CD4-positive, alpha-beta T cell (primary cell): ENCODE measurements at regions not wholly inside any gene's neighbourhood (a gene's known extent, or its start where the extent isn't known, plus 50 kb on each side); places are given as distances from the start of the nearest gene placed in this dataset.

Experiments
- ATAC-seq: fragments of 200-7000 bp; cut with Tn5 transposase; one replicate; pipeline ENCODE4 v1.10.0; 2022; ENCODE audit warnings: mild to moderate bottlenecking; ENCODE audit not compliant: poor library complexity
- CTCF ChIA-PET: fragments of 350-600 bp; sonication (Branson Sonifier 250); formaldehyde crosslinking; loops from one replicate; lab custom pipeline; 2021; ENCODE audit warnings: antibody characterized with exemption, inconsistent platforms; lab: Charles Lee
- POLR2A ChIA-PET: fragments of 350-600 bp; sonication (Branson Sonifier 250); formaldehyde crosslinking; loops from one replicate; lab custom pipeline; 2021; ENCODE audit warnings: antibody characterized with exemption, inconsistent platforms; lab: Charles Lee
- DNase-seq, 14 experiments: peaks; one replicate each; pipeline ENCODE4 v3.0.0-alpha.2; 2013 to 2020; ENCODE audit warnings: mixed read lengths in 2 of 14
- H3K27ac ChIP-seq, 2 donors: one replicate each; pipeline versions ENCODE4 v1.5.1 to v1.7.0; 2013; ENCODE audit warnings: low read length in 2 of 2, low read depth in 1 of 2, mild to moderate bottlenecking in 1 of 2
- H3K27me3 ChIP-seq, 2 experiments: 1 replicate in 1 of 2; 2 replicates in 1 of 2; pipeline versions ENCODE4 v1.6.1 to v1.7.0; 2013; ENCODE audit warnings: low read length in 2 of 2, control low read depth in 1 of 2, mild to moderate bottlenecking in 1 of 2, moderate library complexity in 1 of 2; ENCODE audit not compliant: insufficient read depth in 2 of 2, control insufficient read depth in 1 of 2
- H3K36me3 ChIP-seq: one replicate; pipeline ENCODE4 v1.6.1; 2013; ENCODE audit warnings: low read length, control low read depth; ENCODE audit not compliant: insufficient read depth
- H3K4me1 ChIP-seq: one replicate; pipeline ENCODE4 v1.6.1; 2013; ENCODE audit warnings: low read length, control low read depth; ENCODE audit not compliant: insufficient read depth
- H3K4me3 ChIP-seq: one replicate; pipeline ENCODE4 v1.5.1; 2013; ENCODE audit warnings: mild to moderate bottlenecking, low read length, moderate library complexity
- H3K9me3 ChIP-seq, 2 experiments: 1 replicate in 1 of 2; 2 replicates in 1 of 2; pipeline versions ENCODE4 v1.6.1 to v1.7.0; 2013; ENCODE audit warnings: low read length in 2 of 2, mild to moderate bottlenecking in 2 of 2, control low read depth in 1 of 2, moderate library complexity in 1 of 2; ENCODE audit not compliant: control insufficient read depth in 1 of 2, insufficient read depth in 1 of 2
- H3K27ac Mint-ChIP-seq: one replicate; pipeline ENCODE4 v1.8.0; 2020; ENCODE audit warnings: mixed read lengths
- H3K27me3 Mint-ChIP-seq: one replicate; pipeline ENCODE4 v1.8.0; 2021; ENCODE audit warnings: mixed read lengths
- H3K36me3 Mint-ChIP-seq: one replicate; pipeline ENCODE4 v1.8.0; 2021; ENCODE audit warnings: low read depth, mixed read lengths
- H3K4me1 Mint-ChIP-seq: one replicate; pipeline ENCODE4 v1.8.0; 2021; ENCODE audit warnings: low read depth, mixed read lengths
- H3K4me3 Mint-ChIP-seq: one replicate; pipeline ENCODE4 v1.8.0; 2020; ENCODE audit warnings: mild to moderate bottlenecking, mixed read lengths
- H3K9me3 Mint-ChIP-seq: one replicate; pipeline ENCODE4 v1.8.0; 2020; ENCODE audit warnings: mixed read lengths
- CTCF ChIP-seq: fragments of 200-600 bp; IDR thresholded peaks from one replicate; pipeline ENCODE4 v1.8.0; 2022; ENCODE audit warnings: antibody characterized with exemption, mild to moderate bottlenecking
- intact Hi-C, 2 experiments: fragments of 100-400 bp; cut with DNase I in 1 of 2; cut with micrococcal nuclease in 1 of 2; formaldehyde crosslinking; loops; one replicate each; pipeline versions ENCODE4 v1.15.1 to v1.9.0; 2023 to 2025; cut with DNase I, micrococcal nuclease

- no peak overlapping the region for H3K27ac Mint-ChIP-seq
- no peak for TF ChIP-seq CTCF
- no peak overlapping the region for H3K4me3 Mint-ChIP-seq
- H3K9me3 ChIP-seq = peaks cover 0 to 3% of the 10 kb centered on the region in 2 experiments
- intact Hi-C loops = no loop called here
- CTCF ChIA-PET = no interaction called here
- POLR2A ChIA-PET = no interaction called here
- no peaks in the 10 kb centered on the region for H3K36me3 Mint-ChIP-seq
- H3K27me3 Mint-ChIP-seq = no peaks in the 10 kb centered on the region
- no peaks in the 10 kb centered on the region for H3K27me3 ChIP-seq
- ATAC-seq (no peak), DNase-seq (no peak)
- H3K4me1 Mint-ChIP-seq = no peaks in the 10 kb centered on the region
- no peaks in the 10 kb centered on the region for H3K4me1 ChIP-seq
- no peak overlapping the region for H3K4me3 ChIP-seq
- H3K27ac ChIP-seq = no peak overlapping the region
- peaks cover 10% of the 10 kb centered on the region for H3K9me3 Mint-ChIP-seq
- H3K36me3 ChIP-seq = no peaks in the 10 kb centered on the region
These were observed 1091.5 kb upstream of the GYPC start for GRCh38 chr2:125564471-125564870.

- Mint-ChIP-seq H3K4me3 (no peak overlapping the region), H3K27ac (no peak overlapping the region), H3K4me1 (no peaks in the 10 kb centered on the region), H3K27me3 (no peaks in the 10 kb centered on the region), H3K36me3 (no peaks in the 10 kb centered on the region), H3K9me3 (peaks cover 11% of the 10 kb centered on the region)
- POLR2A ChIA-PET = no interaction called here
- peaks cover 0 to 3% of the 10 kb centered on the region in 2 experiments for H3K9me3 ChIP-seq
- ATAC-seq (no peak), DNase-seq (no peak)
- no peaks in the 10 kb centered on the region for H3K27me3 ChIP-seq
- intact Hi-C loops = no loop called here
- no peaks in the 10 kb centered on the region for H3K36me3 ChIP-seq
- TF ChIP-seq CTCF = no peak
- H3K4me3 ChIP-seq = no peak overlapping the region
- no peak overlapping the region for H3K27ac ChIP-seq
- H3K4me1 ChIP-seq = no peaks in the 10 kb centered on the region
- CTCF ChIA-PET = no interaction called here
These were observed 1089.5 kb upstream of the GYPC start for GRCh38 chr2:125566422-125566821.

- Mint-ChIP-seq H3K9me3 (peaks cover 8% of the 10 kb centered on the region), H3K4me3 (no peak overlapping the region), H3K4me1 (no peaks in the 10 kb centered on the region), H3K27ac (no peak overlapping the region), H3K27me3 (no peaks in the 10 kb centered on the region), H3K36me3 (no peaks in the 10 kb centered on the region)
- ChIA-PET POLR2A (no interaction called here), CTCF (no interaction called here)
- intact Hi-C loops = no loop called here
- Histone ChIP-seq H3K27me3 (no peaks in the 10 kb centered on the region), H3K4me3 (no peak overlapping the region), H3K36me3 (no peaks in the 10 kb centered on the region), H3K27ac (no peak overlapping the region), H3K4me1 (no peaks in the 10 kb centered on the region), H3K9me3 (peaks cover 0 to 3% of the 10 kb centered on the region in 2 experiments)
- TF ChIP-seq CTCF = no peak
- ATAC-seq (no peak), DNase-seq (no peak)
These were observed 1088.9 kb upstream of the GYPC start for GRCh38 chr2:125567100-125567499.
